OCI-LY7 (cell line): ENCODE measurements at regions not wholly inside any gene's neighbourhood (a gene's known extent, or its start where the extent isn't known, plus 50 kb on each side); places are given as distances from the start of the nearest gene placed in this dataset.

ENCODE experiments used
- BruUV-seq: library from RNA; stranded (reverse); fragments of 400-500 nt; replicated peaks from 2 replicates; lab custom pipeline; 2021; lab: Mats Ljungman, UMichigan
- CTCF ChIA-PET: fragments of 300-600 bp; sonication (Branson Sonifier 250); formaldehyde crosslinking; loops from one replicate; lab custom pipeline; 2022; ENCODE audit warnings: antibody characterized with exemption; ENCODE audit not compliant: unreplicated experiment; lab: Charles Lee
- POLR2A ChIA-PET: fragments of 300-600 bp; sonication (Branson Sonifier 250); formaldehyde crosslinking; loops from one replicate; lab custom pipeline; 2022; ENCODE audit warnings: antibody characterized with exemption; lab: Charles Lee
- DNase-seq: peaks from one replicate; pipeline ENCODE4 v3.0.0-alpha.2; 2015; ENCODE audit warnings: low spot score
- H2AFZ ChIP-seq: fragments of 200-600 bp; sonication (generic), shearing (Covaris generic); 2 replicates; pipeline ENCODE4 v1.6.1; 2014; ENCODE audit warnings: mild to moderate bottlenecking, antibody characterized with exemption, low read length, moderate library complexity
- H3K27ac ChIP-seq: fragments of 200-600 bp; sonication (generic); 2 replicates; pipeline ENCODE4 v1.5.1; 2014; ENCODE audit warnings: mixed run types, low read depth, mild to moderate bottlenecking, moderate library complexity, low read length, inconsistent platforms; ENCODE audit not compliant: poor library complexity, severe bottlenecking
- H3K36me3 ChIP-seq: fragments of 200-600 bp; sonication (generic); 2 replicates; pipeline ENCODE4 v1.6.1; 2014; ENCODE audit warnings: mild to moderate bottlenecking, antibody characterized with exemption, low read length, moderate library complexity, mixed read lengths; ENCODE audit not compliant: insufficient read depth
- H3K4me1 ChIP-seq: fragments of 200-600 bp; sonication (generic); 2 replicates; pipeline ENCODE4 v1.5.1; 2014; ENCODE audit warnings: mild to moderate bottlenecking, low read length; ENCODE audit not compliant: insufficient read depth, poor library complexity, severe bottlenecking
- H3K4me2 ChIP-seq: fragments of 200-600 bp; sonication (generic); 2 replicates; pipeline ENCODE4 v1.6.1; 2014; ENCODE audit warnings: mild to moderate bottlenecking, low read length
- H3K4me3 ChIP-seq: fragments of 200-600 bp; sonication (generic); 2 replicates; pipeline ENCODE4 v1.5.1; 2014; ENCODE audit warnings: mild to moderate bottlenecking, low read depth, low read length; ENCODE audit not compliant: poor library complexity, severe bottlenecking
- H3K79me2 ChIP-seq: fragments of 200-600 bp; sonication (generic); 2 replicates; pipeline ENCODE4 v1.6.1; 2016; ENCODE audit warnings: low read depth, mild to moderate bottlenecking, low read length, moderate library complexity, mixed read lengths; ENCODE audit not compliant: insufficient read depth
- H3K9me2 ChIP-seq: fragments of 200-600 bp; sonication (generic); 2 replicates; pipeline ENCODE4 v1.6.1; 2016; ENCODE audit warnings: mild to moderate bottlenecking, low read length, mixed read lengths; ENCODE audit not compliant: insufficient read depth
- H3K9me3 ChIP-seq: fragments of 200-600 bp; sonication (generic); 2 replicates; pipeline ENCODE4 v1.6.1; 2014; ENCODE audit warnings: mild to moderate bottlenecking, mixed run types, low read length, mixed read lengths
- H4K20me1 ChIP-seq: fragments of 200-600 bp; sonication (generic); 2 replicates; pipeline ENCODE4 v1.6.1; 2014; ENCODE audit warnings: mild to moderate bottlenecking, antibody characterized with exemption, low read length, moderate library complexity, mixed read lengths; ENCODE audit not compliant: insufficient read depth
- CTCF ChIP-seq: fragments of 200-600 bp; sonication (generic); conservative IDR thresholded peaks from 2 replicates; pipeline ENCODE4 v1.5.1; 2014; ENCODE audit warnings: mild to moderate bottlenecking, antibody characterized with exemption, low read length, moderate library complexity, mixed read lengths
- EZH2phosphoT487 ChIP-seq: fragments of 200-600 bp; sonication (generic); IDR thresholded peaks from 2 replicates; pipeline ENCODE4 v1.6.1; 2018; ENCODE audit warnings: low read depth, borderline replicate concordance, mild to moderate bottlenecking, mixed run types, antibody characterized with exemption, low read length, moderate library complexity, mixed read lengths
- intact Hi-C: fragments of 100-400 bp; cut with micrococcal nuclease; formaldehyde crosslinking; loops from one replicate; pipeline ENCODE4 v1.10.0; 2022; ENCODE audit not compliant: unreplicated experiment

GRCh38 chr3:94206291-94206690 is 143.4 kb downstream of the NSUN3 start:
- H3K9me3 ChIP-seq: no peaks in the 10 kb centered on the region
- BruUV-seq: no TSS peak
- H4K20me1 ChIP-seq: no peaks in the 10 kb centered on the region
- H3K9me2 ChIP-seq: no peaks in the 10 kb centered on the region
- intact Hi-C loops: no loop called here
- no peak for TF ChIP-seq CTCF
- no peak for TF ChIP-seq EZH2phosphoT487
- H3K79me2 ChIP-seq: no peaks in the 10 kb centered on the region
- H2AFZ ChIP-seq: no peak overlapping the region
- no peak overlapping the region for H3K4me3 ChIP-seq
- POLR2A ChIA-PET: no interaction called here
- no peaks in the 10 kb centered on the region for H3K36me3 ChIP-seq
- CTCF ChIA-PET: no interaction called here
- no peak for DNase-seq
- H3K4me2 ChIP-seq: no peak overlapping the region
- no peak overlapping the region for H3K27ac ChIP-seq
- H3K4me1 ChIP-seq: no peaks in the 10 kb centered on the region

GRCh38 chr3:94210256-94210655 is 147.4 kb downstream of the NSUN3 start:
- H3K27ac ChIP-seq: no peak overlapping the region
- H3K36me3 ChIP-seq: no peaks in the 10 kb centered on the region
- H3K79me2 ChIP-seq: no peaks in the 10 kb centered on the region
- no peaks in the 10 kb centered on the region for H3K9me2 ChIP-seq
- H3K4me2 ChIP-seq: no peak overlapping the region
- DNase-seq: no peak
- ChIA-PET POLR2A (interaction anchor here (0.6 to 1.5 kb wide), 2 partner anchors 44 to 47 kb away, joined by 3 read pairs; no protein-coding TSS in a partner anchor), CTCF (no interaction called here)
- H3K9me3 ChIP-seq: no peaks in the 10 kb centered on the region
- H2AFZ ChIP-seq: no peak overlapping the region
- H3K4me3 ChIP-seq: no peak overlapping the region
- no peaks in the 10 kb centered on the region for H3K4me1 ChIP-seq
- no peaks in the 10 kb centered on the region for H4K20me1 ChIP-seq
- no peak for TF ChIP-seq EZH2phosphoT487
- no peak for TF ChIP-seq CTCF
- BruUV-seq: no TSS peak
- intact Hi-C loops: no loop called here

GRCh38 chr3:94217406-94217805 is 154.5 kb downstream of the NSUN3 start:
- ChIA-PET CTCF (no interaction called here), POLR2A (no interaction called here)
- DNase-seq: no peak
- H4K20me1 ChIP-seq: no peaks in the 10 kb centered on the region
- H3K9me2 ChIP-seq: no peaks in the 10 kb centered on the region
- no peaks in the 10 kb centered on the region for H3K79me2 ChIP-seq
- H3K36me3 ChIP-seq: no peaks in the 10 kb centered on the region
- intact Hi-C loops: no loop called here
- no peak overlapping the region for H3K4me3 ChIP-seq
- H3K4me2 ChIP-seq: no peak overlapping the region
- 0 out of 2 replicates have a peak, but pooled peaks cover 4% of the 10 kb centered on the region for H3K9me3 ChIP-seq
- TF ChIP-seq EZH2phosphoT487 (no peak), CTCF (no peak)
- H2AFZ ChIP-seq: no peak overlapping the region
- BruUV-seq: no TSS peak
- no peak overlapping the region for H3K27ac ChIP-seq
- no peaks in the 10 kb centered on the region for H3K4me1 ChIP-seq
